ENCODE measurements at regions not wholly inside any gene's neighbourhood (a gene's known extent, or its start where the extent isn't known, plus 50 kb on each side); places are given as distances from the start of the nearest gene placed in this dataset.

GRCh38 chr11:26017903-26018302 is 314.0 kb upstream of the ANO3 start:
- no peak for DNase-seq (ENCODE audit: extremely low spot score, unreplicated experiment)
- Mint-ChIP-seq H3K27ac (no peak overlapping the region), H3K4me1 (ENCODE audit: unreplicated experiment) (no peaks in the 10 kb centered on the region), H3K36me3 (no peaks in the 10 kb centered on the region), H3K9me3 (no peaks in the 10 kb centered on the region), H3K4me3 (no peak overlapping the region), H3K27me3 (no peaks in the 10 kb centered on the region)
- TF ChIP-seq, protein P1, sequence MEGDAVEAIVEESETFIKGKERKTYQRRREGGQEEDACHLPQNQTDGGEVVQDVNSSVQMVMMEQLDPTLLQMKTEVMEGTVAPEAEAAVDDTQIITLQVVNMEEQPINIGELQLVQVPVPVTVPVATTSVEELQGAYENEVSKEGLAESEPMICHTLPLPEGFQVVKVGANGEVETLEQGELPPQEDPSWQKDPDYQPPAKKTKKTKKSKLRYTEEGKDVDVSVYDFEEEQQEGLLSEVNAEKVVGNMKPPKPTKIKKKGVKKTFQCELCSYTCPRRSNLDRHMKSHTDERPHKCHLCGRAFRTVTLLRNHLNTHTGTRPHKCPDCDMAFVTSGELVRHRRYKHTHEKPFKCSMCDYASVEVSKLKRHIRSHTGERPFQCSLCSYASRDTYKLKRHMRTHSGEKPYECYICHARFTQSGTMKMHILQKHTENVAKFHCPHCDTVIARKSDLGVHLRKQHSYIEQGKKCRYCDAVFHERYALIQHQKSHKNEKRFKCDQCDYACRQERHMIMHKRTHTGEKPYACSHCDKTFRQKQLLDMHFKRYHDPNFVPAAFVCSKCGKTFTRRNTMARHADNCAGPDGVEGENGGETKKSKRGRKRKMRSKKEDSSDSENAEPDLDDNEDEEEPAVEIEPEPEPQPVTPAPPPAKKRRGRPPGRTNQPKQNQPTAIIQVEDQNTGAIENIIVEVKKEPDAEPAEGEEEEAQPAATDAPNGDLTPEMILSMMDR (conservative IDR thresholded peaks at IDR 0.05): no peak

- no peaks in the 10 kb centered on the region for H3K27me3 Mint-ChIP-seq
- no peaks in the 10 kb centered on the region for H3K9me3 Mint-ChIP-seq
- H3K4me3 Mint-ChIP-seq: no peak overlapping the region
- no peak overlapping the region for H3K27ac Mint-ChIP-seq
- no peak for DNase-seq (ENCODE audit: extremely low spot score, unreplicated experiment)
- H3K4me1 Mint-ChIP-seq (ENCODE audit: unreplicated experiment): peaks cover 1% of the 10 kb centered on the region
- H3K36me3 Mint-ChIP-seq: no peaks in the 10 kb centered on the region
- TF ChIP-seq, protein P1 (conservative IDR thresholded peaks at IDR 0.05): no peak
These were observed 313.6 kb upstream of the ANO3 start for GRCh38 chr11:26018336-26018735.

GRCh38 chr11:26019386-26019785 is 312.5 kb upstream of the ANO3 start:
- peaks cover 4% of the 10 kb centered on the region for H3K4me1 Mint-ChIP-seq (ENCODE audit: unreplicated experiment)
- H3K36me3 Mint-ChIP-seq: no peaks in the 10 kb centered on the region
- H3K27ac Mint-ChIP-seq: no peak overlapping the region
- no peak overlapping the region for H3K4me3 Mint-ChIP-seq
- no peak for DNase-seq (ENCODE audit: extremely low spot score, unreplicated experiment)
- H3K27me3 Mint-ChIP-seq: no peaks in the 10 kb centered on the region
- no peaks in the 10 kb centered on the region for H3K9me3 Mint-ChIP-seq
- TF ChIP-seq, protein P1 (conservative IDR thresholded peaks at IDR 0.05): no peak

DNA sequence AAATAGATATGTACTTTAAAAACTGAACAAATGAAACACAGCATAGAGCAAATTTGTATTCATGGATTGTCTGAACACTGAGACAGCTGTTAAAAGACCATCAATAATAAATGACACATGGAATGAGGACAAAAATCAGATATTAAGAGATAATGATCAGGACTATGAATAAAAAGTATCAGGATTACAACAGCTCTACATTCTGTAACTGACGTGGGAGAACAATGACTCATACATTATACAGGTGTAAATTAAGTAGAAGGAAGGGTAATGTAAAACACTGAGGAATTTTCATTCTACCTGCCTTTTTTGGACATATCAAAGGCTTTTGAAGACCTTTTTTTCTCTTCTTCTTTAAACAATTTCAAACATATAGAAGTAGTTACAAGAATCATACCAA is 310.9 kb upstream of the ANO3 start:
- Mint-ChIP-seq H3K36me3 (no peaks in the 10 kb centered on the region), H3K27ac (no peak overlapping the region)
- DNase-seq (ENCODE audit: extremely low spot score, unreplicated experiment): no peak

DNA sequence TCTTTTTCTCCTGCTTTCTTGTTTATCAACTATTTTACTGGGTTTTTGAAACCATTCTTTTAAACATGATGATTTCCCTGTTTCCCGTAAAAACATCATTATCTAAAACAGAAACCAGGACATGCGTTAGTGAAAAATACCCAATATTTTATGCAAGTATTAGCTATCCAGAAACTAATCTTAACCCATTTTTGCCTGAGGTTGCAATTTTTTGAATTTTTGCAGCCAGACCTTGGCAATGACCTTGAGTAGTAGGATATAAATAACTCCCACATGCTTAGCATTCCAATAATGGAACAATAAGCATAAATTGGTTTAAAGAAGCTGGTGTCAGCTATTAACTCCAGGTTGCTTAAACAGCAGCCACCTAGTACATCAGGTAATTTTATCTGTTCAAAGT is 308.9 kb upstream of the ANO3 start:
- H3K4me1 Mint-ChIP-seq (ENCODE audit: unreplicated experiment): peaks cover 4% of the 10 kb centered on the region
- no peak for DNase-seq (ENCODE audit: extremely low spot score, unreplicated experiment)
- no peaks in the 10 kb centered on the region for H3K9me3 Mint-ChIP-seq
- no peak overlapping the region for H3K27ac Mint-ChIP-seq
- no peaks in the 10 kb centered on the region for H3K36me3 Mint-ChIP-seq
- no peak overlapping the region for H3K4me3 Mint-ChIP-seq
- TF ChIP-seq, protein P1 (conservative IDR thresholded peaks at IDR 0.05): no peak
- no peaks in the 10 kb centered on the region for H3K27me3 Mint-ChIP-seq

More for the DNA sequence above, 310.9 kb upstream of the ANO3 start:
- Mint-ChIP-seq H3K9me3 (no peaks in the 10 kb centered on the region), H3K4me3 (no peak overlapping the region), H3K4me1 (ENCODE audit: unreplicated experiment) (peaks cover 4% of the 10 kb centered on the region), H3K27me3 (no peaks in the 10 kb centered on the region)
- TF ChIP-seq, protein P1 (conservative IDR thresholded peaks at IDR 0.05): no peak

DNA sequence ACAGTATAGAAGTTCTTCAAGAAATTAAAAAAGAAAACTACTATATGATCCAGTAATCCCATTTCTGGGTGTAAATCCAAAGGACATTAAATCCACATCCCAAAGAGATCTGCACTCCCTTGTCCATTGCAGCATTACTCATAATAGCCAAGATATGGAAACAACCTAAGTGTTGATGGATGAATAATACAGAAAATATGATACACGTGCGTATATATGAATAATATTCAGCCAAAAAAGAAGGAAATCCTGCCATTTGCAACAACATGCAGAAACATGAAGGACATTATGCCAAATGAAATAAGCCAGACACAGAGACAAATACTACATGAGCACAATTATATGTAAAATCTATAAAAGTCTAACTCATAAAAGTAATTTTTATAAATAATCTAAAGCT is 306.3 kb upstream of the ANO3 start:
- no peaks in the 10 kb centered on the region for H3K36me3 Mint-ChIP-seq
- no peak overlapping the region for H3K4me3 Mint-ChIP-seq
- H3K4me1 Mint-ChIP-seq (ENCODE audit: unreplicated experiment): peaks cover 4% of the 10 kb centered on the region
- DNase-seq (ENCODE audit: extremely low spot score, unreplicated experiment): no peak
- no peaks in the 10 kb centered on the region for H3K27me3 Mint-ChIP-seq
- TF ChIP-seq, protein P1 (conservative IDR thresholded peaks at IDR 0.05): no peak
- H3K9me3 Mint-ChIP-seq: peaks cover 4% of the 10 kb centered on the region
- no peak overlapping the region for H3K27ac Mint-ChIP-seq

All from type B pancreatic cell (in vitro differentiated cells).